Lung (tissue), 11 donors: ENCODE measurements at regions not wholly inside any gene's neighbourhood (a gene's known extent, or its start where the extent isn't known, plus 50 kb on each side); places are given as distances from the start of the nearest gene placed in this dataset.

Experiments used
- ATAC-seq: fragments of 200-7000 bp; cut with Tn5 transposase; one replicate; pipeline ENCODE4 v1.9.1; 2020; ENCODE audit warnings: moderate number of reproducible peaks; ENCODE audit not compliant: insufficient read depth, low FRiP score
- DNase-seq, 3 donors: peaks; one replicate each; pipeline ENCODE4 v3.0.0-alpha.2; 2013 to 2017
- H3K27ac ChIP-seq, 2 donors: one replicate each; pipeline ENCODE4 v1.5.1; 2013; ENCODE audit warnings: mild to moderate bottlenecking in 2 of 2, moderate library complexity in 2 of 2, control low read depth in 1 of 2, inconsistent platforms in 1 of 2, low read depth in 1 of 2, low read length in 1 of 2
- H3K27me3 ChIP-seq, 3 donors: one replicate each; pipeline ENCODE4 v1.5.1; 2013; ENCODE audit warnings: low read length in 2 of 3; ENCODE audit not compliant: control insufficient read depth in 3 of 3, insufficient read depth in 3 of 3
- H3K36me3 ChIP-seq, 4 donors: one replicate each; pipeline ENCODE4 v1.5.1; 2013; ENCODE audit warnings: low read length in 4 of 4, mild to moderate bottlenecking in 1 of 4, moderate library complexity in 1 of 4; ENCODE audit not compliant: control insufficient read depth in 4 of 4, insufficient read depth in 4 of 4
- H3K4me1 ChIP-seq, 5 donors: one replicate each; pipeline ENCODE4 v1.5.1; 2013; ENCODE audit warnings: low read length in 5 of 5, mild to moderate bottlenecking in 2 of 5, moderate library complexity in 1 of 5; ENCODE audit not compliant: control insufficient read depth in 5 of 5, insufficient read depth in 5 of 5
- H3K4me3 ChIP-seq: one replicate; pipeline ENCODE4 v1.5.1; 2013; ENCODE audit warnings: mild to moderate bottlenecking, control low read depth, moderate library complexity
- H3K9ac ChIP-seq, 2 donors: one replicate each; pipeline ENCODE4 v1.5.1; 2013; ENCODE audit warnings: low read length in 2 of 2, control low read depth in 1 of 2; ENCODE audit not compliant: insufficient read depth in 1 of 2
- H3K9me3 ChIP-seq, 4 donors: one replicate each; pipeline ENCODE4 v1.5.1; 2013; ENCODE audit warnings: low read length in 3 of 4, mild to moderate bottlenecking in 1 of 4, moderate library complexity in 1 of 4; ENCODE audit not compliant: control insufficient read depth in 4 of 4, insufficient read depth in 3 of 4
- WGBS, 2 donors: extraction: QIAGEN DNeasy Blood & Tissue Kit; methylation state at CpG; one replicate each; pipeline ENCODE4 v1.1.7; 2013; 5-methylcytosine and 5-hydroxymethylcytosine counted together
- TF ChIP-seq, protein P1 (sequence below): IDR thresholded peaks from 2 replicates; pipeline ENCODE4 v1.5.1; 2012; ENCODE audit warnings: mild to moderate bottlenecking; ENCODE audit errors: control extremely low read depth, extremely low read depth
- donor health status: control.
- donor health status: control.
- donor health status: Bipolar disorder and iron deficiency.
- donor health status: healthy.
- donor health status: DM: yes; HTN: yes; CAD: no.

DNA sequence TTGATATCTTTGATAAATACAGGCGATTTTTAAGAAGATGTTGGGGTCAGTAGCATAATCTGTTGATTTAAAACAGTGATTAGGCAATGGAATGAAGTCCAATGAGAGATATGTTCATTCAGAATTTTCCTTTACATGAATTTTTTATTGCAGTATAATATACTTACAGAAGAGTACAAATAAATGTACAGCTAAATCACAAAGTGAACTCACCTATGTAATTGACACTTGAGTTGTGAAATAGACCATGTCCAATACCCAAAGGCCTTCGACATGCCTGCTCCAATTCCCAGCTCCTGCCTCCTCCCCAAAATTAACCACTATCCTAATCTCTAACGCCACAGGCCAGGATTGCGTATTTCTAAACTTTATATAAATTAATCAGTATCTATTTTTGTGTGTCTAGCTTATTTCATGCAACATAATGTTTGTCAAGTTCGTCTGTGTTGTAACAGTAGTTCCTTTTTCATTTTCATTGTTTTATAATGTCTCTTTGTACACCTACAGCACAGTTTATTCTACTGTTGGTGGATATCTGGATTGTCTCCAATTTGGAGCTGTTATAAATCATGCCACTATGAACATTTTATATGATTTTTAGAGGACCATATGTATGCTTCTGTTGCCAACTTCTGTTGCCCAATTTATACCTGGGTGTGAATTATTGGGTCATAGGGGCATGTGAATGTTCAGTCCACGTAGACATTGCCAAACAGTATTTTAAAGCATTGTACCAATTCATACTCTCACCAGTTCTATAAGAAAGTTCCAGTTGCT lies 208.3 kb downstream of the TLE1 start:
- ATAC-seq (no peak), DNase-seq (no peak)
- no peak overlapping the region for H3K27ac ChIP-seq
- WGBS, 2 donors = 68 to 77% methylated on average over 6 of the region's 6 CpGs
- no peaks in the 10 kb centered on the region for H3K4me1 ChIP-seq
- TF ChIP-seq, protein P1, sequence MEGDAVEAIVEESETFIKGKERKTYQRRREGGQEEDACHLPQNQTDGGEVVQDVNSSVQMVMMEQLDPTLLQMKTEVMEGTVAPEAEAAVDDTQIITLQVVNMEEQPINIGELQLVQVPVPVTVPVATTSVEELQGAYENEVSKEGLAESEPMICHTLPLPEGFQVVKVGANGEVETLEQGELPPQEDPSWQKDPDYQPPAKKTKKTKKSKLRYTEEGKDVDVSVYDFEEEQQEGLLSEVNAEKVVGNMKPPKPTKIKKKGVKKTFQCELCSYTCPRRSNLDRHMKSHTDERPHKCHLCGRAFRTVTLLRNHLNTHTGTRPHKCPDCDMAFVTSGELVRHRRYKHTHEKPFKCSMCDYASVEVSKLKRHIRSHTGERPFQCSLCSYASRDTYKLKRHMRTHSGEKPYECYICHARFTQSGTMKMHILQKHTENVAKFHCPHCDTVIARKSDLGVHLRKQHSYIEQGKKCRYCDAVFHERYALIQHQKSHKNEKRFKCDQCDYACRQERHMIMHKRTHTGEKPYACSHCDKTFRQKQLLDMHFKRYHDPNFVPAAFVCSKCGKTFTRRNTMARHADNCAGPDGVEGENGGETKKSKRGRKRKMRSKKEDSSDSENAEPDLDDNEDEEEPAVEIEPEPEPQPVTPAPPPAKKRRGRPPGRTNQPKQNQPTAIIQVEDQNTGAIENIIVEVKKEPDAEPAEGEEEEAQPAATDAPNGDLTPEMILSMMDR = no peak
- H3K9ac ChIP-seq = no peak overlapping the region
- H3K9me3 ChIP-seq = no peaks in the 10 kb centered on the region
- H3K27me3 ChIP-seq = no peaks in the 10 kb centered on the region
- H3K36me3 ChIP-seq = no peaks in the 10 kb centered on the region
- no peak overlapping the region for H3K4me3 ChIP-seq

DNA sequence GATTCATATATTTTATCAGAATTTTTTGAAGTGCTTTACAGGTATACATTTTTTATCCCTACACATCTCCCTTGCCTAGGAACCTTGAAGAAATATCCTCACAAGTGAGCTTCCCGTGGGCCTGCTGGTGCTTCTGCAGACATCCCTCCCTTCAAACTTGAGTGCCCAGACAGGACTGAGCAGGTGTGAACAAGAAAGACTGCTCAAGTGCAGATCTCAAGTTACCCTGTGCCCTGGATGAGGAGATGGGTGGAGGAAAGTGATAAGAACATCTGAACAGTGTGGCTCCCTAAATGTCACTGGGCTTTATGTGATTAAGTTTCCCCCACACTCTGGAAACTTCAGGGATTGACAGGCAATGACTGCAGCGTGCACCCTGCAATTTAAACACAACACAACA lies 209.8 kb downstream of the TLE1 start:
- DNase-seq (no peak), ATAC-seq (no peak)
- TF ChIP-seq, protein P1 = no peak
- Histone ChIP-seq H3K4me3 (no peak overlapping the region), H3K4me1 (no peaks in the 10 kb centered on the region), H3K36me3 (no peaks in the 10 kb centered on the region), H3K9me3 (no peaks in the 10 kb centered on the region), H3K27me3 (no peaks in the 10 kb centered on the region), H3K27ac (no peak overlapping the region), H3K9ac (no peak overlapping the region)
- WGBS, 2 donors = 74 to 94% methylated on average over 2 of the region's 2 CpGs

DNA sequence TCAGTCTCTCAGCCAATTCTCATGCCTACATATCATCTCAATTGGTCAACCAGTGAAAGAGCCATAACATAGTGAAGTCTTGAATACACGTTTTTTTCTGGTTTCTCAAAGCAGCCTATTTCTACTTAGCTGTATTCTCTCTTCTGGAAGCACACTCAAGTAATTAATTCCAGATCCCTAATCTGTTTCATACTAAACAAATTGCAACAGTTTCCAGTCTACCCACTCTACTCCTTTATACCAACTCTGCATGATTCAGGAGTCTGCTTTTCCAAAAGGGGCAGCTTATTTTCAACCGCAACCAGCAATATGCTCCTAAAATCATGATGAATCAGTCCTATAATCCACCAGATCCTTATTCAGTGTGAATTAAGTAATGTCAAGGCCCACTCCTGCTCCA lies 211.7 kb downstream of the TLE1 start:
- Histone ChIP-seq H3K9ac (no peak overlapping the region), H3K4me1 (peaks cover 0 to 11% (median 0%) of the 10 kb centered on the region in 5 donors), H3K27me3 (no peaks in the 10 kb centered on the region), H3K36me3 (no peaks in the 10 kb centered on the region), H3K9me3 (no peaks in the 10 kb centered on the region), H3K27ac (no peak overlapping the region), H3K4me3 (no peak overlapping the region)
- TF ChIP-seq, protein P1 = no peak
- ATAC-seq = no peak
- WGBS, 2 donors = 86 to 93% methylated on average over 2 of the region's 2 CpGs
- no peak for DNase-seq
